Erythroblast (primary cell): ENCODE measurements at regions not wholly inside any gene's neighbourhood (a gene's known extent, or its start where the extent isn't known, plus 50 kb on each side); places are given as distances from the start of the nearest gene placed in this dataset.

Experiments used
- GATA1 ChIP-seq: IDR thresholded peaks from 2 replicates; pipeline ENCODE4 v1.6.1; 2011; ENCODE audit warnings: low read depth, mild to moderate bottlenecking, control low read depth, low read length, moderate library complexity
- POLR2A ChIP-seq: IDR thresholded peaks from 2 replicates; pipeline ENCODE4 v1.6.1; 2011; ENCODE audit warnings: mild to moderate bottlenecking, low read length

DNA sequence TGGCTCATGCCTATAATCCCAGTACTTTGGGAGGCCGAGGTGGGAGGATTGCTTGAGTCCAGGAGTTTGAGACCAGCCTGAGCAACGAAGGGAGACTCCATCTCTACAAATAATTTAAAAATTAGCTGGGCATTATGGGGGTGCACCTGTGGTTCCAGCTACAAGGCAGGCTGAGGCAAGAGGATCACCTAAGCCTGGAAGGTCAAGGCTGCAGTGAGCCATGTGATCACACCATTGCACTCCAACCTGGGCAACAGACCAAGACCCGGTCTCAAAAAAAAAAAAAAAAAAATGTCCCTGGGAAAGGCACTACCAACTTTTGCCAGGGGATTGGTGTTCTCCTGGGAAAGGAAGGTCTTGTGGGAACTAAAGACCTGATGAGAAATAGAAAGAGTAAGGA lies 134.2 kb upstream of the AUTS2 start:
- TF ChIP-seq POLR2A: no peak
- no peak for TF ChIP-seq GATA1
